ENCODE measurements at regions not wholly inside any gene's neighbourhood (a gene's known extent, or its start where the extent isn't known, plus 50 kb on each side); places are given as distances from the start of the nearest gene placed in this dataset.

- TF ChIP-seq, protein P1, sequence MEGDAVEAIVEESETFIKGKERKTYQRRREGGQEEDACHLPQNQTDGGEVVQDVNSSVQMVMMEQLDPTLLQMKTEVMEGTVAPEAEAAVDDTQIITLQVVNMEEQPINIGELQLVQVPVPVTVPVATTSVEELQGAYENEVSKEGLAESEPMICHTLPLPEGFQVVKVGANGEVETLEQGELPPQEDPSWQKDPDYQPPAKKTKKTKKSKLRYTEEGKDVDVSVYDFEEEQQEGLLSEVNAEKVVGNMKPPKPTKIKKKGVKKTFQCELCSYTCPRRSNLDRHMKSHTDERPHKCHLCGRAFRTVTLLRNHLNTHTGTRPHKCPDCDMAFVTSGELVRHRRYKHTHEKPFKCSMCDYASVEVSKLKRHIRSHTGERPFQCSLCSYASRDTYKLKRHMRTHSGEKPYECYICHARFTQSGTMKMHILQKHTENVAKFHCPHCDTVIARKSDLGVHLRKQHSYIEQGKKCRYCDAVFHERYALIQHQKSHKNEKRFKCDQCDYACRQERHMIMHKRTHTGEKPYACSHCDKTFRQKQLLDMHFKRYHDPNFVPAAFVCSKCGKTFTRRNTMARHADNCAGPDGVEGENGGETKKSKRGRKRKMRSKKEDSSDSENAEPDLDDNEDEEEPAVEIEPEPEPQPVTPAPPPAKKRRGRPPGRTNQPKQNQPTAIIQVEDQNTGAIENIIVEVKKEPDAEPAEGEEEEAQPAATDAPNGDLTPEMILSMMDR (conservative IDR thresholded peaks at IDR 0.05; ENCODE audit: low read depth, low read length): no peak
- no peak for DNase-seq (ENCODE audit: low read depth)
- no peak overlapping the region for H3K4me3 ChIP-seq (ENCODE audit: low read depth, low read length)
Measured at GRCh38 chr10:121288864-121289661, 309.2 kb downstream of the FGFR2 start.

- TF ChIP-seq, protein P1 (conservative IDR thresholded peaks at IDR 0.05; ENCODE audit: low read depth, low read length): no peak
- H3K4me3 ChIP-seq (ENCODE audit: low read depth, low read length): no peak overlapping the region
- DNase-seq (ENCODE audit: low read depth): no peak
Measured at GRCh38 chr10:121289800-121290199, 308.4 kb downstream of the FGFR2 start.

DNA sequence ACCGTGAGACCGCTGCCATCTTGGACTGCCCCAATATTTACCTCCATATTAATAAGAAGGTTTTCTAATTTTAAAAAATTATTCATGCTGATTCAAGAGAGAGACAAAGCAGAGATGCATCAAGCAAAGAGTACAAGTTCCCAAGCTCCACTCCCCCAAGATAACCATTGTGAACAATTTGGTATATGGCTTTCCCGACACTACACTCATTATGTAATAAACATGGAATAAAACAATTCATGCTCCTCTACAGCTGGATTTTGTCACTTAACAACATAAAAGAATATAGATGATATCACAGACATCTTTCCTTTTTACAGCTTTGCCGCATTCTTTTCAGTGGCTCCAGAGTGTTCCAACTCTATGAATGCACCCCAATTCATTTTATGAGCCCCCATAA, 307.6 kb downstream of the FGFR2 start:
- TF ChIP-seq, protein P1 (conservative IDR thresholded peaks at IDR 0.05; ENCODE audit: low read depth, low read length): no peak
- no peak overlapping the region for H3K4me3 ChIP-seq (ENCODE audit: low read depth, low read length)
- no peak for DNase-seq (ENCODE audit: low read depth)

DNA sequence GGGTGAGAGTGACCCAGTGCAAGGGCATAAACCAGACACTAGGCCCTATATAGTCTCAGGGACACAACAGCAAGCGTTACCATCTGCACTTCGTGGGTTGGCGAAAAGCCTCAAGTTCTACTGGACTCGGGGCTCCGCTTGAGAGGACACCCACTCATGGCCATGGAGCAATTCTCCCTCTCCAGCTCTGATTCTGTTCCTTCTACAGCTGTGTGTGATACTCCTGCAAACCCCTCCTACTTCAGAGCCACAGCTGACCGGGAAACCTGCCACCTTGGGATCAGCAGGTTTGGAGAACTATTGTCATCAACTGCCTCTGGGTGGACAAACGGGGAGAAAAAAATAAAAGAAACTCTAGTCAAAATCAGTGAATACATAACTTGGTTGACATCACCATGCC, 306.9 kb downstream of the FGFR2 start:
- H3K4me3 ChIP-seq (ENCODE audit: low read depth, low read length): no peak overlapping the region
- TF ChIP-seq, protein P1 (conservative IDR thresholded peaks at IDR 0.05; ENCODE audit: low read depth, low read length): no peak
- no peak for DNase-seq (ENCODE audit: low read depth)

DNA sequence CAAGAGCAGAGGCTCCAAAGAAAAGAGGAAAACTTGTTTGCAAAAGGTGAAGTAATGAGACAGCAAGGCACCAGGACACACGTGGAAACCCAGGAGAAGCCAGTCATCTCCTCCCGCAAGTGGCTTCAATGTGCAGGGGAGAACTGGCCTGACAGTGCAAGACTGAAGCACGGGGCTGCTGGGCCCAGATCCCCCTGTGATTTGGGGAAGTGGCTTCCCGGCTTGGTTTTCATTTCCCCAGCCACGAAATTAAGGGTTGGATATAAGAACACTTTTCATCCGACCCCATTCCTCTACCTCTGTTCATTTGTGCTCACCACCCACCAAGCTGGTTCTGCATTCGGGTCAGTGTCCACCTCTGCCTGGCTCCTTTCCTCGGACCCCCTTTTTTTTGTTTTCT, 306.4 kb downstream of the FGFR2 start:
- TF ChIP-seq, protein P1 (conservative IDR thresholded peaks at IDR 0.05; ENCODE audit: low read depth, low read length): no peak
- no peak overlapping the region for H3K4me3 ChIP-seq (ENCODE audit: low read depth, low read length)
- DNase-seq (ENCODE audit: low read depth): no peak

DNA sequence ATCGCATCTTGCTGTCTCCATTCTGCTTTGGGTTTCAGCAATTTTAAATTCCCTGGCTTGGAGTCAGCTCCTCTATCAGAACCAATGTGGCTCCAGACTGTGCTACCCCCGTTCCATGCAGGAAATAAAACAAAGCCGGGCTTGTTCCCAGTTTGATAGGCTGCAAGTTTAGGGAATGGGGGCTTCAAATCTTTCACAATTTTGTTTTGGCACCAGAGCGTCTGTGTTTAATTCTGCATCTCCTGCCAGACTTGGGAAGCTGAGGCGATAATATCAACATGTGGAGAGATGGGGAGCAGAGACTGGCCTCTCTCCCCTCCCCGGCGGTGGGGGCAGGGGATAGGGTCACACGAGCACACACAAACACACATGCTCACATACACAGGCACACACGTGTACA, 305.9 kb downstream of the FGFR2 start:
- TF ChIP-seq, protein P1 (conservative IDR thresholded peaks at IDR 0.05; ENCODE audit: low read depth, low read length): no peak
- no peak for DNase-seq (ENCODE audit: low read depth)
- no peak overlapping the region for H3K4me3 ChIP-seq (ENCODE audit: low read depth, low read length)

- no peak overlapping the region for H3K4me3 ChIP-seq (ENCODE audit: low read depth, low read length)
- TF ChIP-seq, protein P1 (conservative IDR thresholded peaks at IDR 0.05; ENCODE audit: low read depth, low read length): no peak
- no peak for DNase-seq (ENCODE audit: low read depth)
Measured at GRCh38 chr10:121293110-121293509, 305.1 kb downstream of the FGFR2 start.

Data from choroid plexus epithelial cell (primary cell).